KMS-11 (cell line): ENCODE measurements at regions not wholly inside any gene's neighbourhood (a gene's known extent, or its start where the extent isn't known, plus 50 kb on each side); places are given as distances from the start of the nearest gene placed in this dataset.
"Not testable (repeated sequence)": the region's sequence is repeated elsewhere in the genome, so short reads cannot be mapped to it uniquely, and the experiment has no call there.

Source experiments
- H2AFZ ChIP-seq: fragments of 200-600 bp; sonication (generic); 2 replicates; pipeline ENCODE4 v1.6.1; 2016; ENCODE audit warnings: antibody characterized with exemption, mixed run types, low read depth
- H3K27ac ChIP-seq: fragments of 200-600 bp; sonication (generic); 2 replicates; pipeline ENCODE4 v1.6.1; 2016; ENCODE audit warnings: mild to moderate bottlenecking, mixed run types
- H3K27me3 ChIP-seq: fragments of 200-600 bp; sonication (generic); 2 replicates; pipeline ENCODE4 v1.6.1; 2017; ENCODE audit warnings: mild to moderate bottlenecking, low read depth, mixed run types, moderate library complexity; ENCODE audit not compliant: insufficient read depth
- H3K36me3 ChIP-seq: fragments of 200-600 bp; sonication (generic); 2 replicates; pipeline ENCODE4 v1.6.1; 2017; ENCODE audit warnings: mild to moderate bottlenecking, mixed run types; ENCODE audit not compliant: insufficient read depth
- H3K4me1 ChIP-seq: fragments of 200-600 bp; sonication (generic); 2 replicates; pipeline ENCODE4 v1.6.1; 2016; ENCODE audit warnings: mild to moderate bottlenecking, low read depth, mixed run types; ENCODE audit not compliant: poor library complexity, severe bottlenecking
- H3K4me2 ChIP-seq: fragments of 200-600 bp; sonication (generic); 2 replicates; pipeline ENCODE4 v1.7.0; 2016; ENCODE audit warnings: mild to moderate bottlenecking, mixed run types
- H3K4me3 ChIP-seq: fragments of 200-600 bp; sonication (generic); IDR thresholded peaks from 2 replicates; pipeline ENCODE4 v1.6.1; 2017; ENCODE audit warnings: low read depth, low read length, mixed read lengths; ENCODE audit not compliant: insufficient read depth
- H3K79me2 ChIP-seq: fragments of 200-600 bp; sonication (generic); 2 replicates; pipeline ENCODE4 v1.6.1; 2016; ENCODE audit warnings: low read depth, mixed run types; ENCODE audit not compliant: insufficient read depth
- H3K9ac ChIP-seq: fragments of 200-600 bp; sonication (generic); 2 replicates; pipeline ENCODE4 v1.6.1; 2016; ENCODE audit warnings: mild to moderate bottlenecking, mixed run types
- H4K20me1 ChIP-seq: fragments of 200-600 bp; sonication (generic); 2 replicates; pipeline ENCODE4 v1.6.1; 2016; ENCODE audit warnings: mild to moderate bottlenecking, mixed run types; ENCODE audit not compliant: insufficient read depth
- CTCF ChIP-seq: fragments of 200-600 bp; sonication (generic); conservative IDR thresholded peaks from 2 replicates; pipeline ENCODE4 v1.6.1; 2017; ENCODE audit warnings: low read depth, mild to moderate bottlenecking, antibody characterized with exemption, low read length, moderate library complexity, mixed read lengths

GRCh38 chr3:95565502-95565901 is 1248.9 kb upstream of the EPHA6 start:
- Histone ChIP-seq H4K20me1 (no peaks in the 10 kb centered on the region), H3K9ac (no peak overlapping the region), H3K79me2 (no peaks in the 10 kb centered on the region), H3K27me3 (no peaks in the 10 kb centered on the region), H2AFZ (no peak overlapping the region), H3K4me1 (no peaks in the 10 kb centered on the region), H3K4me3 (no peak overlapping the region), H3K4me2 (no peak overlapping the region), H3K27ac (no peak overlapping the region), H3K36me3 (no peaks in the 10 kb centered on the region)
- TF ChIP-seq CTCF: no peak

GRCh38 chr3:95567346-95567745 is 1247.0 kb upstream of the EPHA6 start:
- H3K79me2 ChIP-seq: no peaks in the 10 kb centered on the region
- no peak overlapping the region for H3K27ac ChIP-seq
- H3K36me3 ChIP-seq: no peaks in the 10 kb centered on the region
- no peaks in the 10 kb centered on the region for H3K27me3 ChIP-seq
- no peak for TF ChIP-seq CTCF
- no peak overlapping the region for H2AFZ ChIP-seq
- no peak overlapping the region for H3K4me3 ChIP-seq
- no peaks in the 10 kb centered on the region for H4K20me1 ChIP-seq
- H3K4me1 ChIP-seq: no peaks in the 10 kb centered on the region
- H3K4me2 ChIP-seq: no peak overlapping the region
- H3K9ac ChIP-seq: no peak overlapping the region

- no peak overlapping the region for H2AFZ ChIP-seq
- no peak overlapping the region for H3K4me2 ChIP-seq
- no peaks in the 10 kb centered on the region for H3K79me2 ChIP-seq
- no peaks in the 10 kb centered on the region for H3K36me3 ChIP-seq
- no peaks in the 10 kb centered on the region for H4K20me1 ChIP-seq
- H3K4me3 ChIP-seq: no peak overlapping the region
- no peak overlapping the region for H3K27ac ChIP-seq
- H3K9ac ChIP-seq: no peak overlapping the region
- H3K4me1 ChIP-seq: no peaks in the 10 kb centered on the region
- H3K27me3 ChIP-seq: no peaks in the 10 kb centered on the region
- TF ChIP-seq CTCF: no peak
These were observed 1227.6 kb upstream of the EPHA6 start for GRCh38 chr3:95586754-95587153.

GRCh38 chr3:95587641-95588040 is 1226.8 kb upstream of the EPHA6 start:
- H3K79me2 ChIP-seq, H4K20me1 ChIP-seq, H3K4me3 ChIP-seq, H2AFZ ChIP-seq, H3K4me1 ChIP-seq, H3K27me3 ChIP-seq, H3K9ac ChIP-seq, H3K27ac ChIP-seq, H3K4me2 ChIP-seq, H3K36me3 ChIP-seq: not testable (repeated sequence)

- Histone ChIP-seq H3K9ac (no peak overlapping the region), H3K4me2 (no peak overlapping the region), H3K27me3 (no peaks in the 10 kb centered on the region), H3K36me3 (no peaks in the 10 kb centered on the region), H4K20me1 (no peaks in the 10 kb centered on the region), H3K4me3 (no peak overlapping the region), H3K79me2 (no peaks in the 10 kb centered on the region), H2AFZ (no peak overlapping the region), H3K4me1 (no peaks in the 10 kb centered on the region), H3K27ac (no peak overlapping the region)
- TF ChIP-seq CTCF: no peak
These were observed 1225.9 kb upstream of the EPHA6 start for GRCh38 chr3:95588473-95588872.
